ENCODE measurements at regions not wholly inside any gene's neighbourhood (a gene's known extent, or its start where the extent isn't known, plus 50 kb on each side); places are given as distances from the start of the nearest gene placed in this dataset.

DNA sequence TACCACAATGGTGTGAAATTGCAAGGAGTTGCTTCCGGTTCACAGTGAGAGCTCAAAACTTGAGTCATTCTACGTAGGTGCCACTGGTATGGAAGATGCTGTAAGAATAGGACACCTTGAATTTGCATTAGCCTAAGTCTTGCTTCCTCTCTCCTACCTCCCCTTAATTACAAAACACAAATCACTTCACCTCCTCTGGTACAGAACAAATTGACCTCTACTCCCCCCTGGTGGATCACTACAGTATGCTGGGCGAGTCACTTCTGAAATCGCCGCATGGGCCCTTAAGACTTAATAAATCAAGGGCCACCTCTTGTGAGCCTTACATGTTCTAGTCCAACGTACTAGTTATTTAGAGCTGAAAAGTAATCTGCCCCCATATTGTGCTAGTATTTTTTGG lies 145.3 kb upstream of the SMARCA2 start:
- TF ChIP-seq, protein P1, sequence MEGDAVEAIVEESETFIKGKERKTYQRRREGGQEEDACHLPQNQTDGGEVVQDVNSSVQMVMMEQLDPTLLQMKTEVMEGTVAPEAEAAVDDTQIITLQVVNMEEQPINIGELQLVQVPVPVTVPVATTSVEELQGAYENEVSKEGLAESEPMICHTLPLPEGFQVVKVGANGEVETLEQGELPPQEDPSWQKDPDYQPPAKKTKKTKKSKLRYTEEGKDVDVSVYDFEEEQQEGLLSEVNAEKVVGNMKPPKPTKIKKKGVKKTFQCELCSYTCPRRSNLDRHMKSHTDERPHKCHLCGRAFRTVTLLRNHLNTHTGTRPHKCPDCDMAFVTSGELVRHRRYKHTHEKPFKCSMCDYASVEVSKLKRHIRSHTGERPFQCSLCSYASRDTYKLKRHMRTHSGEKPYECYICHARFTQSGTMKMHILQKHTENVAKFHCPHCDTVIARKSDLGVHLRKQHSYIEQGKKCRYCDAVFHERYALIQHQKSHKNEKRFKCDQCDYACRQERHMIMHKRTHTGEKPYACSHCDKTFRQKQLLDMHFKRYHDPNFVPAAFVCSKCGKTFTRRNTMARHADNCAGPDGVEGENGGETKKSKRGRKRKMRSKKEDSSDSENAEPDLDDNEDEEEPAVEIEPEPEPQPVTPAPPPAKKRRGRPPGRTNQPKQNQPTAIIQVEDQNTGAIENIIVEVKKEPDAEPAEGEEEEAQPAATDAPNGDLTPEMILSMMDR (IDR thresholded peaks at IDR 0.05; ENCODE audit: poor library complexity): peak; percentile 30
- TF ChIP-seq EZH2 (IDR thresholded peaks at IDR 0.05; ENCODE audit: borderline replicate concordance): no peak
- no peak for TF ChIP-seq EZH2phosphoT487 (IDR thresholded peaks at IDR 0.05; ENCODE audit: low read depth, severe bottlenecking, unreplicated experiment)

Data from hepatocyte (in vitro differentiated cells).